ENCODE measurements at regions not wholly inside any gene's neighbourhood (a gene's known extent, or its start where the extent isn't known, plus 50 kb on each side); places are given as distances from the start of the nearest gene placed in this dataset.
"Not testable (repeated sequence)": the region's sequence is repeated elsewhere in the genome, so short reads cannot be mapped to it uniquely, and the experiment has no call there.

DNA sequence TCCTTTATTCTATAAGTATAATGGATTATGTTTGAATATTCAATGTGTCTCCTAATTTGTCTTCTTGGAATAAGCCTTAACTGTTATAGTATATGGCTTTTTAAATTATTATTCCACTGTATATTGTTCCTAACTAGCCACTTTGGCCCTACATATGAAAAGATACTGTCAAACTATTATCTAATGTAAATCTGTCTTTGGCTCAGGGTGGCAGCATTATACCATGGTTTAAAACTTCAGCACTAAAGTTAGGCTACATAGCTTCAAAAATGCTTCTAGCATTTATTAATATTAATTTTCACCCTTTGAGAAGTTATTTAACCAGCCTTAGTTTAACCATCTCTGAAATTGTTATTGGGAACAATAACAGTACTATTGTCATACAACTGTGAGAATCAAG is 543.1 kb upstream of the MBL2 start:
- DNase-seq, result no peak

DNA sequence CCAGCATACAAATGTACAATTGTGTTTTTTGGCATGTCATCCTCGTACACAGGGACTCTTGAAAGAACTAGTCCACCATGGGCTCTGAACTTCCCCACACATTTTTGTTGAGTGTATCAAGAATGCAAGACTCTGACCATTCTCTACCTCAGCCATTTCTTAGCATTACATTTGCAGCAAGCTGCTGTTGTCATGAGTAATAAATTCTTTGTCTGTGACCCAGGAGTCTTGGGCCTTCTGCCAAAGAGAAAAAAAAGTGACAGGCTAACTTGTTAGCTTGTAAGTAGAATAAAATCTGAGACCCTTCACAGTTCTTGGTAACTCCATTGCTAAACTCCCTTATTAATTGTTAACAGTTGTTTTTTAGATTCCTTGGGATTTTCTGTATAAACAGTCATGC is 542.3 kb upstream of the MBL2 start:
- no peak for DNase-seq

DNA sequence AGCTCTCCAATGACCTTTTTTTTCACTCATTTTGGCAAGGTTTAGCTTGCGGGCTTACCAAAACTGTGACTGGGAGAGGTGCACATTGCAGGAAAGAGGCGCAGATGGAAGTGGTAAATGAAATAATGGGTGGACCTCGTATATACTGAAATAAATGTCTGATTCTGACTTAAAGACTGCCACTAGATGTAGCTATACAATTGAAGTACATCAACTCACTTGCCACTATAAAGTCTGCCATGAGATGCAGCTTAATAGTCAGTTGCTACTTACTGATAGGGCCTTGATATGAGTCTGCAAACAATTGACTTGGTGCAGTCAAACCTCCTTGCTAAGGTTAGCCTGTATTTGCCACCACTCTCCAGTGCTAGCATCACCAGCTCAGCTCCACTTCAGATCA is 525.9 kb upstream of the MBL2 start:
- DNase-seq, result no peak

DNA sequence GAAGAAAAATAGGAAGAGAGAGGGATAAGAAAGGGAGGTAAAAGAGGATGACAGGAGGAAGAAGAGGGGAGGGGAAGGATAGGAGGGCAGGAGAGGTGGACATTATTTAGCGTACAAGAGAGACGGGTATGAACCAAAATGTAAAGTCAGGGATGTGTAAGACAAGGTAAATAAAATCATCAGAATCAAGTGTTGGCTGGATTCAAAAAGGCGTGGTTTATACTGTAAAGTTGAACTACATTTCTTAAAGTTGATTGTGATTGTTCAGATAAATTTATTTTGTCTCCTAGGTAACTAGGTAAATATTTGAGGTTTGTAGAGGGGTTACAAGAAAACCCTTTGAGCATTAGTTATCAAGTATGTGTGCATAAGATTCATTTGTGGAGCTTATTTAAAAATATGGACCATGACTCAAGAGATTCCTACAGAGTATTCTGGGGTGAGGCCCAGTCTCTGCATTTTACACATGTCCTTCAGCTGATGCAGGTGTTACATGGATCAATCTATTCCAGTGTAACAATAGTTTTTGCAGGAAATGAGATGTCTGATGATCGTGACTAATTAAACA is 512.1 kb upstream of the MBL2 start:
- no peak for DNase-seq

DNA sequence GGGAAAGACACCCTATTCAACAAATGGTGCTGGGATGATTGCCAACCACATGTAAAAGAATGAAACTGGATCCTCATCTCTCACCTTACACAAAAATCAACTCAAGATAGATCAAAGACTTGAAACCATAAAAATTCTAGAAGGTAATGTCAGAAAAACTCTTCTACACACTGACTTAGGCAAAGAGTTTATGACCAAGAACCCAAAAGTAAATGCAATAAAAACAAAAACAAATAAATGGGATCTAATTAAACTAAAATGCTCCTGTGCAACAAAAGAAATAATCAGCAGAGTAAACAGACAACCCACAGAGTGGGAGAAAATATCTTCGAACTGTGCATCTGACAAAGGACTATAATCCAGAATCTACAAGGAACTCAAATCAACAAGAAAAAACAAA is 504.2 kb upstream of the MBL2 start:
- no peak for DNase-seq

DNA sequence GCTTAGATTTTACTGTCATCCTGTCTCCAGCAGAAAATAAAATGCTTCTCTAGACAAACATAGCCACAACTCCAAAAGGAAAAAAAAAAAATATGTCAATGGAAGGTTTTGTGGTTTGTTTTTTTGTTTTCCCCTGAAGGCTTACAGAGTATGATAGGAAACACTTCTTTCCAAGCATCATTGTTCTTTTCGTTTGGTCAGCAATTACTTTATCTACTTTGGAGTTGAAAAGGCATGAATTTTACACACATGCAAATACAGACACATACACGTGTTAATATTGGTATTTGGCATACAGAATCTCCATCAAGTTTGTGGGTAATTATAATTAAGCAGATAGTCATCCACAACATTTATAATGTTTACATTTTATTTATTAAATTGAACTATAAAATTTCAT is 496.9 kb upstream of the MBL2 start:
- DNase-seq, result no peak

DNA sequence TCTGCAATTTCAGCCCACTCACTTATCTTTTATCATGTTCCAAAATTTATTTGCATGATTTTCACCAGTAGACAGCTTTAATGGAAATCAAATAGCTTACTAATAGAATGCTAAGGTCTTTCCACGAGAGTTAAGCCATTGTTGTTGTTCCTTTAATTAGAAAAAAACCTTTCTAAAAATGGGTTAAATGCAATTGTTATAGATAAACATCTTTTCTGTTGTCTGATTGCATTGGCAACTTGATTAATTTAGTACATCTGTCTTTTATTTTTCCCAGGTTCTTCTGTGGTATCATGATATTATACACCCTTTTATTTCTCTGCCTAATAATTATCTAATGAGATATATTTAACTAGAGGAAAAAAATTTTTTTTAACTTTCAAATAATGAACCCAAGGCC is 487.6 kb upstream of the MBL2 start:
- DNase-seq, result no peak

DNA sequence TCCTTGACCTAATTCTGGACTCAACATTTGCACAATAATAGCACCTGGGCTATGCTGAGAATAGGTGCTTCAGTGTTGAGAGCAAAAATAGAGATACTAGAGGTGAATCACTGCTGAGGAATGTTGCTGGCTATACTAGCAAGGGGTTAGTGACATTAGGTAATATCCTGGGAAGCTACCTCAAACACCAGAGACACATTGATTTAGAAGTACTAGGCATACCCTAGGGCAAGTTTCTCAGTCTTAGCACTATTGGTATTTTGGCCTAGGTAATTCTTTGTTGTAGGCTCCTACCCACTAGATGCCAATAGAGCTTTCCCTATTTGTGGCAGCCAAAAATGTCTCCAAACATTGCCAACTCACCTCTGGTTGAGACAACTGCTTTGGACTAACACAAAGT is 484.0 kb upstream of the MBL2 start:
- DNase-seq, result no peak

DNA sequence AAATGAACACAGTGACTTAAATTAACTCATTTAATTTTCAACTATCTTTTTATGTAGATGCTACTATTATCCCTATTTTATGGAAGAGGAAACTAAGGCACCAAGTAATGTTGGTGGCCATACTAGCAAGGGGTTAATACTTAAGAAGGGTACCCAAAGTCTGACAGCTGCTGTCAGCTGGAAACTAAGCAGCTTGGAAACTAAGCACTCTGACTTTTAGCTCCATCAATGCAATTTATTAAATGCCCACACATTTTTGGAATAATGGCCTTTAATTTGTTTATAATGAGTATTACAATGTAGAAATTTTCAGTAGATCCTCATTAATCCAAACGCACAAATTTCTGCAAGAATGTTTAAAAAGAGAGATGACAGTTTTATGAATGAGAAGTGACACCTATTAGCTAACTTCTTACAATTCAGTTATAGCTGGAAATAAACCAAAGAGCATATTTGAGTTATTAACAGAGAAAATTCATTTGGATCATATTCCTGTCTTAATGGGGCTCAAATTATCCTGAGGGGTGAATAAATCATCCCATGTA is 483.1 kb upstream of the MBL2 start:
- DNase-seq, result no peak

DNA sequence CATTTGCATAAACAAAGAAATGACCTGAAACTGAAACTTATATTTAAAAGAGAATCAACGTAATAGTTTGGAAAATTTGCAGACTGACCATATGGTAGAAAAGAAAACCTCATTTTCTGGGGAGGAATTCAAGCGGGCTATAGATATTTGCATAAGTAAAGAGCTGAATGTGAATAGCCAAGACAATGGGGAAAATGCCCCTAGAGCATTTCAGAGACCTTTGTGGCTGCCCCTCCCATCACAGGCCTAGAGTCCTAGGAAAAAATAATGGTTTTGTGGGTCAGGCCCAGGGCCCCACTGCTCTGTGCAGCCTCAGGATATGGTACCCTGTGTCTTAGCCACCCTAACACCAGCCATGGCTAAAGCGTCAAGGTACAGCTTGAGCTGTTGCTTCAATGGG is 480.6 kb upstream of the MBL2 start:
- no peak for DNase-seq

DNA sequence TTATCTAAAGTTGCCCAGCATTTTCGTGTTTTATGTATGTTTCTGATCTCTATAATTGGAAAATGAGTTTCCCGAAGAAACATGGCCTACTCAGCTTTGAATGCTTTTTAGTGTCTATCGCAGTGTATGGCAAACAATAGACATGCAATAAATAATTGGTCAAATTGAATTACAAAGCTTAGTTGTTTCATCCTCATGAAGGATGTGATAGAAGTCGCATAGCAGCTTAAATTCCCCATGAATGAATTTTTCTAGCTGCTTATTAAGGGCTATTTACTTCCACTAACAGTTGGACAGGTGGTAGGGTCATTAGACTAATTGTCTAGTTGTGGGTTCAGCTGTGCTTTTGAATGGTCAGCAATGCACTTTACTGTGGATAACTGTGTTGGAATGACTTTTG is 467.3 kb upstream of the MBL2 start:
- no peak for DNase-seq

DNA sequence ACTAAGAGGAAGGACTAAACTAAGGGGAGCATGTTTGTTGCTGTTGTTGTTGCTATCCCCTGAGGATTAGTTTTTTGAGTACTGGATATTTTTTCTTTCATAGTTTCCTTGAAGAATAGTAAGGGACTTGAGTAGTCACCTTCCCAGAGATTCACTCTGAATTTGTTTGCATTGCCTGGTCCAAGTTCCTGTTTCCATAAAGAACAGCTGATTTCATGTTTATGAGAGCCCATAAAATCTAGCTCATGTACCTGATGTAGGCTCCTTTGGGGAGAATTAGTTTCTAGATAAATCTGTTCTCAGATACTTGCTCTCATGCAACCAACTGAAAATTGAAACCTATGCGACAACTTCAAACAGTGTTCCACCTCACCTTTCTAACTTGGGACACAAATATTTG is 464.4 kb upstream of the MBL2 start:
- no peak for DNase-seq

DNA sequence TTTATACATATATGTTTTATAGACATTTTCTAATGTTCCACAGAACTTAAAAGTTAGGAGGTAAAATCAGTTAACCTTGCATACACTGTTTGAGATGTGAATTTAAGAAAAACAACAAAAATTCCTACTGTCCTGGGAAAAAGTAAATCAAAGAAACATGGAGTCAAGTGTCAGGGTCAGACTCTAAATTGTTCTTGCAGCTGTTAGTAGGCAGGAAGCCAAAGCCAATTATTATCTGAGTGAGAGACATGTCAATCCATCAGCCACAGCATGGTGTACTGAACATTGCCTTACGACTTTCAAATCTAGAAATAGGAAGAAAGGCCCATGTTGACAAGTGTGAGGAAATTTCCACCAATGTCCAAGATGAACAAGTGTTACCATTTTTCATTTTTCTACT is 461.2 kb upstream of the MBL2 start:
- no peak for DNase-seq

DNA sequence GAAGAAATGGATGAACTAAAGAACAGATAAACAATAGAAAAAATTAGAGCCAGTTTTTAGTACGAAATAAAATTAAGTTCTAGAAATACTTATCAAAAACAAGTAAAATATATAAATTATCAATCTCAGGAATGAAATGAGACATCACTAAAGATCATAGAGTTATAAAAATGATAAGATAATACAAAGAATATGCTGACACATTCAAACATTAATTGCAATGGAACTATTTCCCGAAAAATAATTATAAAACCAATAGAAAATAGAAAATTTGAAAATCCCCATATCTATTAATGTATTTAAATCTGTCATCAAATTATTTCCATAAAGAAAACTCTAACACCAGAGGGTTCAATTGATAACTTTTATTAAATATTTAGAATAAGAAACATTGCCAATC is 458.1 kb upstream of the MBL2 start:
- DNase-seq, result no peak

DNA sequence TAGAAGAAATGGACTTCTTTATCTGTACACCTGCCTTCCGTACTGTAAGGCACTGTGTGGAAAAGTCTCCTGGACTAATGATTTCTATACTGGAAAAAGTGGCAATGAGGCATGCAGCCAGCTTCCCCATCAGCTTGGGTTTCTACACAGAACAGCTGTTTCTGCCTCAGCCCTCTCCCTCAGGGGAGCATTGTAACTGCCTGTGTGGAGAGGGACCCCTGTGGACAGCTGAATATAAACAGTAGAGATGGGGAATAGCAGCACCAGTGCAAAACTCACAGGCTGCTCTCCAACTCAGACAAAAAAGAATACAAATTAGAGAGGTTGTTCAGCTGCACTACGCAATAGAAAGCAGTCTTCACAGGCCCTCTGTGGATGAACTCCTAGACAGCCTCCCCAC is 451.3 kb upstream of the MBL2 start:
- no peak for DNase-seq

DNA sequence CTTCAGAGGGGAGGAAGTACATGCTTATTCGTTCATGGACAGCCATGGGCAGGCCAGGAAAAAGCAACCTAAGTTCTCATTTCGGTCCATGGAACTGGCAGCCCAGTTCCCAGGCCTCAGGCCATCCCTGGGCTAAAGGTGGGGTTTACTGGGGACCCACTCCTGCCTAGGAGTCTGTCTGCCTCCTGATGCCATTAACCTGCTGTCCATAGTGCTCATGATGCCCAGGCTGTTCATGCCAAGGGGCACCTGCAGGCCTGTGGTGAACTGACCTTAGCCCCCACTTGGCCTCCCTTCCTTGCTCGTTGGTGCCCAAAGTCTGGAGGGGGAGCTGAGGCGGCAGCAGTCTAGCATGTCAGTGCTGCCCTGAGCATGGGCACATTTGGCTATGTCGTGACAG is 450.2 kb upstream of the MBL2 start:
- no peak for DNase-seq

DNA sequence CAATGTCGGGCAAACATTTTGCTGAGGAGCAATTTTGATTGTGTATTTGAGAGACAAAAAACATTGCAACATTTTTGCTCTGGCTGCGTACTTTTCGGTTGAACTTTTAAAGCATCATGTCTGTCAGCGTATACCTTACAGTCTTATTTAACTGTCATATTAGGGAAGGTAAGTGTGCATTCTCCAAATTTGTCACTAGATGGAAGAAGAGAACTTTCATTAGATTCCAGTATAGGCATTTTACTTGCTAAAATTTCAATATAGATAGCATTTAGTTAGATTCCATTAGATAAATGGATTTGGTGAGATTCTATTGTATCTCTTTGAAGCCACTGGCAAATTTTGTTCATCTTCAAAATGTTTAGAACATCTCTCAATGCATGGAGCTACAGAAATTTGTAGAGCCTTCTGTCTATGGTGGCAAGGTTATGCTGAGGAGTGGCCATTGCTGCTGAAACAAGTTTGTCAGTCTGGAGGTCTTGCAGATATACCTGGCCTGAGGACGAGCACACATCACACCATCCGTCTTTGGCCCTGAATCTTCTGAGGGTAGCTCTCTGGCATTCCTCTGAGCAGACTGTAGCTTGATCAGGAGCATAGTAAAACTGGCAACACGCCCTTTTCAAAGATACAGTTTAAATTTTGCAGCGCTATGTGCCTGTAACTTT is 437.5 kb upstream of the MBL2 start:
- DNase-seq, result no peak

DNA sequence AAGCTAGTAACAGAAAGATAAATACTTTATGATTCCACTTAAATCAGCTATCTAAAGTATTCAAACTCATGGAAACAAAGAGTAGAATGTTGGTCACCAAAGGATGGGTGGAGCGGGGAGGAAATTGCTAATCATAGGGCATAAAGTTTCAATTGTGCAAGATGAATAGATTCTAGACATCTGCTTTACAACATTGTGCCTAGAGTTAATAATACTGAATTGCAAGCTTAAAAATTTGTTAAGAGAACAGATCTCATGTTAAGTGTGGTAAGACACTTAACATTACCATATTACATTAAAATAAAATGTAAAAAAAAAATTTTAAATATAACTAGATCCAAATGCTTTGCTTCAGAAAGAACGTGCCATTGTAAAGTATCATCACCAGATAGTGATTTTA is 411.1 kb upstream of the MBL2 start:
- DNase-seq, result no peak

DNA sequence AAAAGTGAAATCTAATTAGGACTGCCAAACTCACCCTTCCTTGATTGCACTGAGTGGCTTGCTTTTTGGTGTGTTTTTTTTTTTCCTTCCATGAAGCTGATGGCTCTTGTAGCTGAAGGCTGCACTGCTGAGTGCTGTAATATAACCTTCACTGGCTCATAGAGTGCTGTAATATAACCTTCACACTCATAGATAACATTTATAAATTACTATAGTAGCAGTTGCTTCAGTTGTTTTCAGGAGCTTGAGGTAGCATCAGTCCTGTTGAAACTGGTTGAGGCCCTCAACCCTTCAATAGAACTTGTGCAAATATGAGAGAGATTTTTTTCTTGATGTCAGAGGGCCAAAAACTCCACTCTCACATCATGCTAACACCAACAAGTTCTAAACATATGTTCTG is 404.9 kb upstream of the MBL2 start:
- DNase-seq, result no peak

DNA sequence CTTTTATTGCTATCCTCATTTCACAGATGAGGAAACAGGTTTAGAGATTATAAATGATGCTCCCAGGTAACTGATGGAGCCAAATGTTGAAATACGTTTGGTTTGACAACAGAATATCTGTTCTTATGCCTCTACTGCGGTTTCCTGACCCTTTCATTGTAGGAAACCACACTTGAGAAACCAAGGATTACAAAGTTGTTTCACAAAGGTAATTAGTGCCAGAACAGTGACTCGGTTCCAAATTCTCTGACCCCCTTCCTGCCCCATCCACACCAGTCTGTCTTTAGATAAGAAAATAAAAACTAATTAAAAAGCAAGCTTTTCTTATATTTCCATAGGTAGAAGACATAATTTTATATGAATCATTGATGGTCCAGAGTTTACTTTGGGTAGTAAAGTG is 393.7 kb upstream of the MBL2 start:
- no peak for DNase-seq

DNA sequence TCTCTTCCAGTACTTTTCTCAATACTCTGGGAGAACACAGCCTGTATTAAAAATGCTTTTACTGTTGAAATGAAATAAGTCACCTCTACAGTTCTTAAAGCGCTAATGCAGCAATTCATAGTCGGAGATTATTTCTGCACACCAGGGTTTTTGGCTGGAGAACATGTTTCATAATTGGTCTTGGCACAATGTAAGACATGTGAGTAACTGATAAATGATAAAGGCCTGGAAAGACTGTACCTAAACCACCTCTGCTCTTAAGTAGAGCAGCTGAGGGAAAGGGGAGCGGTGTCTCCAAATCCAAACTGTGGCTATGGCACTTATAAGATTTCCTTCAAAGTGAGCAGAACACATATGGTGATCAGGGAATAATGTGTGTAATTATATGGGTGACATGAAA is 390.3 kb upstream of the MBL2 start:
- no peak for DNase-seq

DNA sequence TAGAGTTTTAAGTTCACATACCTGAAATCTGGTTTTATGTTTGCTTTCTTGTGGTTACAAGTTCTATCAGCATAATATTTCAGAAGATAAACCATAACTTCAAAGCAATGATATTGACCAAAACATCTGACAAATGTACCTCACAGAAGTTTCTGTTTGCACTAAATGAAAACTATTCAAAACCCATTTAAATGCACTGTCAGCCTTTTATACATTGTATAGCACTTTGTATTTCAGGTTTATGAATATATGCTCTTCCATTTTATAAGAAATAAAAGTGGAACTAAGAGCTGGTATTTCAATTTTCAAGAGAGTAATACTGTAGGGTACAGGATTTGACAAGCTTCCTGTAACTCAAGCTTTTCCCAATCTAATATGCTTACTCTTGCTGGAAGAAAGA is 388.6 kb upstream of the MBL2 start:
- no peak for DNase-seq

DNA sequence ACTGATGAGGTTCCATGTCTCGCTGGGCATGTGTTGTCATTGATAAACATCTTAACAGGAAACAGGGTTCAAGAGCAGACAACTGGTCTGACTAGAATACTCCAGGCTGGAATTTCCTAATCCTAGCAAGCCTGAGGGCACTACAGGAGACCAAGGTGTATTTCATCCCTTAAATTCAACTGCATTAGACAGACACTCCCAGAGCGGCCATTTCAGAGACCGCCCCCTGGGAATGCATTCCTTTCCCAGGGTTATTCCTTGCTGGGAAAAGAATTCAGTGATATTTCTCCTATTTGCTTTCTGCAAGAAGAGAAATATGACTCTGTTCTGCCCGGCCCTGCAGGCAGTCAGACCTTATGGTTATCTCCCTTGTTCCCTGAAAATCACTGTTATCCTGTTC is 383.1 kb upstream of the MBL2 start:
- not testable (repeated sequence) for DNase-seq

DNA sequence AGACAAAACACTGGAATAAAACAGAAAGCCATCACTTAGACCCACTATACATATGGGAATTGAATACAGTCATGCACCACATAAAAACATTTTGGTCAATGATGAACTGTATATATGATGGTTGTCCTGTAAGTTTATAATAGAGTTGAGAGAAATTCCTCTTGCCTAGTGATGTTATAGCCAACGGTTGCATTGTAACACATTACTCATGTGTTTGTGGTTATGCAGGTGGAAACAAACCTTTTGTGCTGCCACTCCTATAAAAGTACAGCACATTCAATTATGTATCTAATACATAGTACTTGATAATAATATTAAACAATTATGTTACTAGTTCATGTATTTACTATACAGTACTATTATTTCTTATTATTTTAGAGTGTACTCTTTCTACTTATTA is 381.2 kb upstream of the MBL2 start:
- no peak for DNase-seq

DNA sequence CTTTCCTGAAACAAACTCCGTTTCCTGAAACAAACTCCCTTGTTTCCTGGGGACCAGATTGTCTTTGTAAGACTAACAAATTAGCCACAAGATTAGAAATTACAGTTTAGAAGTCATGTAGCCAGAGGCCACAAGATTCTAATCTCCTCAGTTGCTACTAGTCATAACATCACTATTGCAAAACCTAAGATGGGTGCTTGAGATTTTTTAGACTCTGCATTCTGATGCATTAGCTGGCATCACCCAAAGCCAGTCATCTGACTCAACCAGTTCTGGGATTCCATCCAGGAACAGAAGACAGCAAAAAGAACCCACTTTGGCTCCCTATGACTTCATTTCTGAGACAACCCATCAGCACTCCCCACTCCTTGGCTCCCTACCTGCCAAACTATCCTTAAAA is 367.9 kb upstream of the MBL2 start:
- DNase-seq, result no peak

All from stimulated activated naive CD4-positive, alpha-beta T cell (primary cell).